Neuron (in vitro differentiated cells): ENCODE measurements at regions not wholly inside any gene's neighbourhood (a gene's known extent, or its start where the extent isn't known, plus 50 kb on each side); places are given as distances from the start of the nearest gene placed in this dataset.

ENCODE experiments used
- H2AFZ ChIP-seq: one replicate; pipeline ENCODE4 v1.6.1; 2013; ENCODE audit warnings: low read depth, mild to moderate bottlenecking, inconsistent platforms, low read length, moderate library complexity
- H3K27me3 ChIP-seq: one replicate; pipeline ENCODE4 v1.6.1; 2013; ENCODE audit warnings: low read length; ENCODE audit not compliant: insufficient read depth
- H3K36me3 ChIP-seq: one replicate; pipeline ENCODE4 v1.6.1; 2013; ENCODE audit warnings: low read length; ENCODE audit not compliant: insufficient read depth
- H3K4me1 ChIP-seq: one replicate; pipeline ENCODE4 v1.6.1; 2013; ENCODE audit warnings: low read length; ENCODE audit not compliant: insufficient read depth
- H3K4me3 ChIP-seq: 2 replicates; pipeline ENCODE4 v1.5.1; 2013; ENCODE audit warnings: mild to moderate bottlenecking, low read length, moderate library complexity
- H3K9me3 ChIP-seq: one replicate; pipeline ENCODE4 v1.6.1; 2013; ENCODE audit warnings: low read length

DNA sequence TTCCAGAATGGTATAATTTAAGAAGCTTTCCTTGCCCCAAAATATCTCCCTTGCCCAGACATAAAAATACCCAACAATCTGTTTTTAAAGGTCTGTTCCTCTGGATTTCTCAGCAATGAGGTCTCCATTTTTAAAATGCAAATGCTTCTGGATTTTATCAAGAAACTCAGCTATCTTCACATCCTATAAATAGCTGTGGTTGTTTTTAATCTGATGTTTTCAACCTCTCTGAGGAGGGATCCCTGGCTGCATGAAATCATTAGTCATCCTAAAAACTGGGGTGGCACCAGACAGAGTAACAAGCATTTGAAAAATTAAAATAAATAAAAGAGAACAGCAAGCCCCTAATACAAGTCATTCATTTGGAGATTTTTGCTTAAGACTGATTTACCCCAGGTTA, 168.5 kb upstream of the ID4 start:
- Histone ChIP-seq H2AFZ (no peak overlapping the region), H3K36me3 (no peaks in the 10 kb centered on the region), H3K27me3 (no peaks in the 10 kb centered on the region), H3K4me1 (peaks cover 15% of the 10 kb centered on the region), H3K4me3 (no peak overlapping the region), H3K9me3 (no peaks in the 10 kb centered on the region)

DNA sequence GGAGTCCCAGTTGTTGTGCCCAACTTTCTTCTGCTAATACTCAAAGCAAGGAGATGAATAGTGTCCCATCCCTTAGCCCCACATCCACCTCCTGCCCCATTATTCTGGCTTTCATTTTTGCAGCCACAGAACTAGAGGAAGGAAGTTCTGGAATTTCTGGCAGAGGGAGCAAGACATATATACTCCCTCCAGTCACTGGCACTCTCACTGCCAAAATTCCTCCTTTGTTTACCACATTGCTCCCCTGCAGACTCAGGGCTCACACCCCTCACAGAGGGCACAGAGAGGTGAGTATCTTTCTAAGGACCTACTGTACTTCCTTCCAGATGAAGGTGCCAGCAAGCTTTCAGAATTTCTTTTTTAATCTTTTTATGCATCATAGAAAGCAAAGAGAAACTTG, 168.0 kb upstream of the ID4 start:
- no peaks in the 10 kb centered on the region for H3K9me3 ChIP-seq
- no peaks in the 10 kb centered on the region for H3K36me3 ChIP-seq
- no peak overlapping the region for H3K4me3 ChIP-seq
- H3K4me1 ChIP-seq, result peaks cover 15% of the 10 kb centered on the region
- H3K27me3 ChIP-seq, result no peaks in the 10 kb centered on the region
- no peak overlapping the region for H2AFZ ChIP-seq

GRCh38 chr6:19682859-19683258, 154.3 kb upstream of the ID4 start:
- no peaks in the 10 kb centered on the region for H3K9me3 ChIP-seq
- H3K4me1 ChIP-seq, result no peaks in the 10 kb centered on the region
- H3K4me3 ChIP-seq, result no peak overlapping the region
- H2AFZ ChIP-seq, result no peak overlapping the region
- no peaks in the 10 kb centered on the region for H3K27me3 ChIP-seq
- H3K36me3 ChIP-seq, result no peaks in the 10 kb centered on the region

DNA sequence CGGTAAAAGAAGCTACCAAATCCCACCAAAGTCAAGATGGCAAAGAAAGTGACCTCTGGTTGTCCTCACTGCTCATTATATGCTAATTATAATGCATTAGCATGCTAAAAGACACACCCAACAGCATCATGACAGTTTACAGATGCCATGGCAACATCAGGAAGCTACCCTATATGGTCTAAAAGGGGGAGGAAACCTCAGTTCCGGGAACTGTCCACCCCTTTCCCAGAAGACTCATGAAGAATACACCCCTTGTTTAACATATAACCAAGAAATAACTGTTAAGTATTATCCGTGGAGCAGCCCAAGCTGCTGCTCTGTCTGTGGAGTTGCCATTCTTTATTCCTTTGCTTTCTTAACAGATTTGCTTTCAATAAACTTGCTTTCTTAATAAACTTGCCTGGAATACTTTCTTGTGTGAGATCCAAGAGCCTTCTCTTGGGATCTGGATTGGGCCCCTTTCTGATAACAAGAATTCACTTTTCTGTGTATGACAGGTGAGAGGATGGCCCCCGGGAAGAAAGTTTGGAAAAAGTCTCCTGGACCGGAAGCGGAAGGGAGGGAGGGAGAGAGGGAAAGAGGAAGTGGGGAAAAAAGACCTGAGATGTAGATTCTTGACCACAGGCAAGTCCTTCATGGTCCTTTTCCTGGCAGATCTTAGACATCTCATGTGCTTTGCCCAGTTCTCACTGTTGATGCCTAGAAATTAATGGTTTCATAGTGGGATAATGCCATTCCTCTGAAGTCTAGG, 146.7 kb upstream of the ID4 start:
- Histone ChIP-seq H3K4me1 (peaks cover 39% of the 10 kb centered on the region), H3K9me3 (no peaks in the 10 kb centered on the region), H2AFZ (peak overlapping the region; percentile 44), H3K36me3 (no peaks in the 10 kb centered on the region), H3K4me3 (peak overlapping the region; percentile 54), H3K27me3 (no peaks in the 10 kb centered on the region)

- H3K27me3 ChIP-seq, result no peaks in the 10 kb centered on the region
- no peaks in the 10 kb centered on the region for H3K9me3 ChIP-seq
- H3K4me1 ChIP-seq, result peaks cover 39% of the 10 kb centered on the region
- peak overlapping the region; percentile 54 for H3K4me3 ChIP-seq
- peak overlapping the region; percentile 44 for H2AFZ ChIP-seq
- H3K36me3 ChIP-seq, result no peaks in the 10 kb centered on the region
These were observed 145.6 kb upstream of the ID4 start for GRCh38 chr6:19691465-19692167.

GRCh38 chr6:19692506-19693298, 144.5 kb upstream of the ID4 start:
- H3K36me3 ChIP-seq, result no peaks in the 10 kb centered on the region
- no peaks in the 10 kb centered on the region for H3K27me3 ChIP-seq
- peaks cover 39% of the 10 kb centered on the region for H3K4me1 ChIP-seq
- H2AFZ ChIP-seq, result peak overlapping the region; percentile 44
- no peaks in the 10 kb centered on the region for H3K9me3 ChIP-seq
- peak overlapping the region; percentile 54 for H3K4me3 ChIP-seq

- H2AFZ ChIP-seq, result no peak overlapping the region
- no peaks in the 10 kb centered on the region for H3K27me3 ChIP-seq
- H3K9me3 ChIP-seq, result no peaks in the 10 kb centered on the region
- H3K4me3 ChIP-seq, result no peak overlapping the region
- H3K36me3 ChIP-seq, result no peaks in the 10 kb centered on the region
- peaks cover 39% of the 10 kb centered on the region for H3K4me1 ChIP-seq
These were observed 142.5 kb upstream of the ID4 start for GRCh38 chr6:19694697-19695096.

DNA sequence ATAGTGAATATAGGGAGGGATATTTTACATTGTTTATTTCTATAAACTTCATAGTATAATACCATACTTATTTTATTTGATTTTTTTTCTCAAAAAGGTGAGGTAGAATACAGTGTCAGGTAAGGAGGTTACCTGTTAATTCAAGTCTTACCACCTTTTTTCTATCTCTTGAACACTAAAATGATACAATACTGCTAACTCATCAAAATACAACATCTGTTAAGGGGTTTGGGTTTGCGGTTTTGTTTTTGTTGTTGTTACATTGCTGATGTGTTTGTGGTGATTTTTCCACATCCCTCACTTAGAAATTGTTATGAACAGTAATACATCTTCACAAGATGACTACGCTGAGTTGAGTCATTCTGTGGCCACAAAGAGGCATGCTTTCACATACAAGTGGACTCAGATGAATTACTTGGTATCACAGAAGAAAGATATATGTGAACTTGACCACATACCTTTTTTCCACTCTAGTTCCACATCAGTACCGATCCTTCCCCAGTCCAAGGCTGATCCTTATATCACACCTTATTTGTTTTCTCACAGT, 139.4 kb upstream of the ID4 start:
- no peak overlapping the region for H3K4me3 ChIP-seq
- no peaks in the 10 kb centered on the region for H3K36me3 ChIP-seq
- no peaks in the 10 kb centered on the region for H3K9me3 ChIP-seq
- H3K27me3 ChIP-seq, result no peaks in the 10 kb centered on the region
- H3K4me1 ChIP-seq, result peaks cover 15% of the 10 kb centered on the region
- H2AFZ ChIP-seq, result no peak overlapping the region

DNA sequence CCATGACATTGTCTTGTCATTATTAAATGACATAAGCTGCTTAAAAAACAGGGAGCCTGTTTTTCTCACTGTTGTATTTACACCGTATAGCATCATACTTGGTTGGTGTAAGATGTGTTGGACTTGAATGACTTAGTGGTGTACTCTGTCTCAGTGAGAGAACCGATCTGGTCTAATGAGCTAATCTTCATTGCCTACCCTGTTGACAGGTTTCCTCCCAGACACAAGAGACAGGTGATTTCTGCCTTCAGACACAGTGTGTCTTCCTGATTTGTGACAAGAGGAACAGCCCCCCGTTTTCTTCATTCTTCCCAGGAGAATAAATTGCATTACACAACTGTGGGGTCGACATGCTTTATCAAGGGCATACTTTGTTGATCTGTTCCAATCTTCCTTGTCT, 137.2 kb upstream of the ID4 start:
- Histone ChIP-seq H3K27me3 (no peaks in the 10 kb centered on the region), H3K4me3 (no peak overlapping the region), H3K36me3 (no peaks in the 10 kb centered on the region), H3K4me1 (no peaks in the 10 kb centered on the region), H3K9me3 (no peaks in the 10 kb centered on the region), H2AFZ (peak overlapping the region; percentile 10)

DNA sequence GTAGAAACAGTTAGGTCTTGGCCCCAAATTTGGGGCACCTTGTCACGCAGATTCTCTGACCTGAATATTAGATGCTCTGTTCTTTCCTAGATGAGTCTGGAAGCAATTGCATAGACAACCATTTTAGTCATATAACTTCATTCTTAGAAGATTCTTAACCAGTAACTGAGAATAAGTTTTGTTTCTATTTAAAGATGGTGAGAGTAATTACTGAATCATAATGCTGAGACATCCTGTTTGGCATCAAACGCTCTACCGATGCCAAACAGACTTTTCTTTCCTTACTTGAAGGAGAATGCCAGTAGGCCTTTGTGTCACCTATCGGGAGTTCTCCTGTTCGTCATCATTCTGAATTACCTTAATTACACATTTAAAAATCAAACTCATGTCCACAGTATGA, 131.6 kb upstream of the ID4 start:
- no peaks in the 10 kb centered on the region for H3K27me3 ChIP-seq
- H2AFZ ChIP-seq, result no peak overlapping the region
- H3K9me3 ChIP-seq, result no peaks in the 10 kb centered on the region
- no peaks in the 10 kb centered on the region for H3K4me1 ChIP-seq
- H3K4me3 ChIP-seq, result no peak overlapping the region
- no peaks in the 10 kb centered on the region for H3K36me3 ChIP-seq

DNA sequence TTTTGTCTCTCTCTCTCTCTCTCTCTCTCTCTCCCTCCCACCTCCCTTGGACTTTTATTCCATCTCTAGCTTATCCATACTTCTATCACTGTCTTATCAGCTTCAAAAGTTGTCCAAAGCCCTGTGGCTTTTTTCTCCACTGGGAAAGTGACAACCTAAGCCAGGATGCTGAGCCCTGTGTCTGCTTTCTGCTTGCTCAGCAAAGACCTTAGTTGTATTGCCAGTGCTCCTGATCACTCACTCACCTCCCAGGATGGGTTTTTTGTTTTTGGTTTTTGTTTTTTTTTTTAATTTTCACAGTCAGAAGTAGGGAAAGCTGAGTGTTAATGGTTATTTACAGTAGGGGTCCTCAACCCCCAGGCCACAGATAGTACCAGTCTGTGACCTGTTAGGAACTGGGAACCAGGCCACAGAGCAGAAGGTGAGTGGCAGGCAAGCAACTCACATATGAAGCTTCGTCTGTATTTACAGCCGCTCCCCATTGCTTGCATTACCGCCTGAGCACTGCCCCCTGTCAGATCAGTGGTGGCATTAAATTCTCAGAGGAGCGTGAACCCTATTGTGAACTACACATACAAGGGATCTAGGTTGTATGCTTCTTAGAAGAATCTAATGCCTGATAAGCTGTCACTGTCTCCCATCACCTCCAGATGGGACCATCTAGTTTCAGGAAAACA, 125.0 kb upstream of the ID4 start:
- Histone ChIP-seq H3K36me3 (no peaks in the 10 kb centered on the region), H3K4me3 (no peak overlapping the region), H3K27me3 (no peaks in the 10 kb centered on the region), H3K9me3 (peaks cover 3% of the 10 kb centered on the region), H2AFZ (no peak overlapping the region), H3K4me1 (peaks cover 24% of the 10 kb centered on the region)

DNA sequence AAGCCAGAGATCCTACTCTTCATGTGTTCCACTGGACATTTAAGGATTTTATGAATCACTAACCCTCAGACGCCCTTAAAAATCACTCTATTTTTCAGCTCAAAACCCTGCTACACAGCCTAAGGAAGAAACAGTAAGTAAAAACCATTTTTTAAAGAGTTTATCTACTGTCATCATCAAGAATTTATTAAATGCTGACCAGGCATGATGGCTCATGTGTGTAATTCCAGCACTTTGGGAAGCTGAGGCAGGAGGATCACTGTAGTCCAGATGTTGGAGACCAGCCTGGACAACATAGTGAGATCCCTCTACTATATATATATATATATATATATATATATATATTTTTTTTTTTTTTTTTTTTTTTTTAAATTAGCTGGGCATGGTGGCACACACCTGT, 124.2 kb upstream of the ID4 start:
- no peak overlapping the region for H3K4me3 ChIP-seq
- H2AFZ ChIP-seq, result no peak overlapping the region
- H3K9me3 ChIP-seq, result peaks cover 3% of the 10 kb centered on the region
- H3K27me3 ChIP-seq, result no peaks in the 10 kb centered on the region
- peaks cover 24% of the 10 kb centered on the region for H3K4me1 ChIP-seq
- H3K36me3 ChIP-seq, result no peaks in the 10 kb centered on the region
